CD14-positive monocyte (primary cell): ENCODE measurements at regions not wholly inside any gene's neighbourhood (a gene's known extent, or its start where the extent isn't known, plus 50 kb on each side); places are given as distances from the start of the nearest gene placed in this dataset.

ENCODE experiments used
- DNase-seq, 3 donors: peaks; one replicate each; pipeline ENCODE4 v3.0.0-alpha.2; 2011 to 2022
- H2AFZ ChIP-seq: 2 replicates; pipeline ENCODE4 v1.6.0; 2012; ENCODE audit warnings: mild to moderate bottlenecking, low read depth, low read length, inconsistent platforms; ENCODE audit not compliant: insufficient read depth, poor library complexity, severe bottlenecking
- H3K27ac ChIP-seq, 2 donors: 1 replicate in 1 of 2; 2 replicates in 1 of 2; pipeline ENCODE4 v1.5.1; 2012 to 2013; ENCODE audit warnings: low read length in 2 of 2, control low read depth in 1 of 2, inconsistent platforms in 1 of 2, low read depth in 1 of 2, mild to moderate bottlenecking in 1 of 2
- H3K27me3 ChIP-seq, 2 donors: one replicate each; pipeline versions ENCODE4 v1.6.0 to v1.6.1; 2011 to 2013; ENCODE audit warnings: low read length in 2 of 2; ENCODE audit not compliant: control insufficient read depth in 2 of 2, insufficient read depth in 2 of 2
- H3K36me3 ChIP-seq, 2 donors: replicated peaks in 1 of 2; 1 replicate in 1 of 2; 2 replicates in 1 of 2; pipeline versions ENCODE4 v1.5.1 to v1.6.1; 2012 to 2013; ENCODE audit warnings: low read length in 2 of 2, control low read depth in 1 of 2, inconsistent platforms in 1 of 2, mild to moderate bottlenecking in 1 of 2; ENCODE audit not compliant: insufficient read depth in 2 of 2, control insufficient read depth in 1 of 2
- H3K4me1 ChIP-seq, 2 donors: 1 replicate in 1 of 2; 2 replicates in 1 of 2; pipeline versions ENCODE4 v1.5.1 to v1.6.1; 2012 to 2013; ENCODE audit warnings: low read length in 2 of 2, control low read depth in 1 of 2, inconsistent platforms in 1 of 2, mild to moderate bottlenecking in 1 of 2, moderate library complexity in 1 of 2; ENCODE audit not compliant: insufficient read depth in 2 of 2, control insufficient read depth in 1 of 2
- H3K4me2 ChIP-seq: replicated peaks from 2 replicates; pipeline ENCODE3; 2012; ENCODE audit warnings: low read length, moderate library complexity, mild to moderate bottlenecking; ENCODE audit not compliant: poor library complexity, severe bottlenecking; ENCODE audit errors: extremely low read depth
- H3K4me3 ChIP-seq, 3 experiments: fragments of 200-600 bp in 1 of 3; sonication (generic) in 1 of 3; replicated peaks in 1 of 3; 1 replicate in 2 of 3; 2 replicates in 1 of 3; pipeline ENCODE4 v1.5.1; 2011 to 2013; ENCODE audit warnings: low read length in 3 of 3, mild to moderate bottlenecking in 3 of 3, control low read depth in 2 of 3, low read depth in 2 of 3, inconsistent platforms in 1 of 3, moderate library complexity in 1 of 3
- H3K79me2 ChIP-seq: 2 replicates; pipeline ENCODE4 v1.6.0; 2012; ENCODE audit warnings: mild to moderate bottlenecking, control low read depth, inconsistent platforms, low read length, moderate library complexity; ENCODE audit not compliant: insufficient read depth
- H3K9ac ChIP-seq: 2 replicates; pipeline ENCODE4 v1.6.0; 2017; ENCODE audit warnings: low read length, mild to moderate bottlenecking; ENCODE audit not compliant: insufficient read depth, poor library complexity, severe bottlenecking
- H3K9me3 ChIP-seq, 2 donors: replicated peaks in 1 of 2; 1 replicate in 1 of 2; 2 replicates in 1 of 2; pipeline versions ENCODE4 v1.5.1 to v1.6.1; 2012 to 2013; ENCODE audit warnings: low read length in 2 of 2, control low read depth in 1 of 2; ENCODE audit not compliant: control insufficient read depth in 1 of 2, insufficient read depth in 1 of 2
- H4K20me1 ChIP-seq: 2 replicates; pipeline ENCODE4 v1.6.0; 2012; ENCODE audit warnings: mild to moderate bottlenecking, low read length, control low read depth, moderate library complexity; ENCODE audit not compliant: insufficient read depth
- H3K27ac Mint-ChIP-seq, 7 donors: one replicate each; pipeline ENCODE4 v1.8.0; 2020; ENCODE audit warnings: mild to moderate bottlenecking in 7 of 7, mixed read lengths in 7 of 7, moderate library complexity in 6 of 7, inconsistent platforms in 2 of 7
- H3K27me3 Mint-ChIP-seq, 3 donors: one replicate each; pipeline ENCODE4 v1.8.0; 2021 to 2022; ENCODE audit warnings: low read depth in 3 of 3, mild to moderate bottlenecking in 3 of 3, mixed read lengths in 3 of 3, moderate library complexity in 3 of 3, inconsistent platforms in 1 of 3
- H3K36me3 Mint-ChIP-seq, 2 donors: one replicate each; pipeline ENCODE4 v1.8.0; 2020; ENCODE audit warnings: mixed read lengths in 2 of 2, inconsistent platforms in 1 of 2, mild to moderate bottlenecking in 1 of 2
- H3K4me1 Mint-ChIP-seq: one replicate; pipeline ENCODE4 v1.8.0; 2020; ENCODE audit warnings: mild to moderate bottlenecking, mixed read lengths
- H3K4me3 Mint-ChIP-seq, 2 donors: one replicate each; pipeline ENCODE4 v1.8.0; 2020; ENCODE audit warnings: mild to moderate bottlenecking in 2 of 2, mixed read lengths in 2 of 2, moderate library complexity in 1 of 2
- H3K9me3 Mint-ChIP-seq, 7 donors: one replicate each; pipeline ENCODE4 v1.8.0; 2020 to 2022; ENCODE audit warnings: mixed read lengths in 7 of 7, mild to moderate bottlenecking in 6 of 7, moderate library complexity in 6 of 7, inconsistent platforms in 2 of 7
- WGBS: methylation state at CpG from one replicate; pipeline ENCODE4 v1.1.5; 2013; ENCODE audit warnings: missing lambda C conversion rate; ENCODE audit not compliant: insufficient coverage; 5-methylcytosine and 5-hydroxymethylcytosine counted together
- intact Hi-C, 2 donors: fragments of 100-400 bp; cut with micrococcal nuclease; formaldehyde crosslinking; loops; one replicate each; pipeline versions ENCODE4 v1.15.0 to v1.15.1; 2023
- TF ChIP-seq, protein P1 (sequence below): fragments of 200-600 bp; IDR thresholded peaks from one replicate; pipeline ENCODE4 v1.8.0; 2022; ENCODE audit warnings: antibody characterized with exemption, mild to moderate bottlenecking

DNA sequence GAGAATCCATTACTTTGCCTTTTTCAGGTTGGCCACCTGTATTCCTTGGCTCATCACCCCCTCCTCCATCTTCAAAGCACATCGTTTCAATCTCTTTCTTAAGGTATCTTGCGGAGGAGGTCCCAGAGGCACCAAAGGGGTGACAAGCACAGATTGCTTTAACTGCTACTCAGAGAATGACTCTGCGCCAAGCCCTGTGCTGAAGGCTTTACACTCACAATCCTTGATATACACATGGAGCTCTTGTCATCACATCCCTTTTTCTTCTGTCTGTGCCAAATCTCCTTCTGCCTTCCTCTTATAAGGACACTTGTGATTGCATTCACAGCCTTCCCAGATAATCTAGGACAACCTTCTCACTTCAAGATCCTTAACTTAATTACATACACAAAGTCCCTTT is 134.7 kb upstream of the MAMLD1 start:
- no peaks in the 10 kb centered on the region for H4K20me1 ChIP-seq
- H3K79me2 ChIP-seq, result no peaks in the 10 kb centered on the region
- H2AFZ ChIP-seq, result no peak overlapping the region
- intact Hi-C loops, result no loop called here
- H3K27me3 ChIP-seq, result no peaks in the 10 kb centered on the region
- Mint-ChIP-seq H3K9me3 (no peaks in the 10 kb centered on the region), H3K4me1 (no peaks in the 10 kb centered on the region), H3K4me3 (no peak overlapping the region), H3K36me3 (no peaks in the 10 kb centered on the region), H3K27me3 (no peaks in the 10 kb centered on the region), H3K27ac (no peak overlapping the region)
- TF ChIP-seq, protein P1, sequence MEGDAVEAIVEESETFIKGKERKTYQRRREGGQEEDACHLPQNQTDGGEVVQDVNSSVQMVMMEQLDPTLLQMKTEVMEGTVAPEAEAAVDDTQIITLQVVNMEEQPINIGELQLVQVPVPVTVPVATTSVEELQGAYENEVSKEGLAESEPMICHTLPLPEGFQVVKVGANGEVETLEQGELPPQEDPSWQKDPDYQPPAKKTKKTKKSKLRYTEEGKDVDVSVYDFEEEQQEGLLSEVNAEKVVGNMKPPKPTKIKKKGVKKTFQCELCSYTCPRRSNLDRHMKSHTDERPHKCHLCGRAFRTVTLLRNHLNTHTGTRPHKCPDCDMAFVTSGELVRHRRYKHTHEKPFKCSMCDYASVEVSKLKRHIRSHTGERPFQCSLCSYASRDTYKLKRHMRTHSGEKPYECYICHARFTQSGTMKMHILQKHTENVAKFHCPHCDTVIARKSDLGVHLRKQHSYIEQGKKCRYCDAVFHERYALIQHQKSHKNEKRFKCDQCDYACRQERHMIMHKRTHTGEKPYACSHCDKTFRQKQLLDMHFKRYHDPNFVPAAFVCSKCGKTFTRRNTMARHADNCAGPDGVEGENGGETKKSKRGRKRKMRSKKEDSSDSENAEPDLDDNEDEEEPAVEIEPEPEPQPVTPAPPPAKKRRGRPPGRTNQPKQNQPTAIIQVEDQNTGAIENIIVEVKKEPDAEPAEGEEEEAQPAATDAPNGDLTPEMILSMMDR, result no peak
- no peaks in the 10 kb centered on the region for H3K36me3 ChIP-seq
- no peaks in the 10 kb centered on the region for H3K4me1 ChIP-seq
- no peak overlapping the region for H3K4me3 ChIP-seq
- H3K9me3 ChIP-seq, result no peaks in the 10 kb centered on the region
- DNase-seq, result no peak
- no peak overlapping the region for H3K27ac ChIP-seq
- WGBS, result 100% methylated on average over 3 of the region's 3 CpGs
- no peak overlapping the region for H3K9ac ChIP-seq
- H3K4me2 ChIP-seq, result no peak overlapping the region

DNA sequence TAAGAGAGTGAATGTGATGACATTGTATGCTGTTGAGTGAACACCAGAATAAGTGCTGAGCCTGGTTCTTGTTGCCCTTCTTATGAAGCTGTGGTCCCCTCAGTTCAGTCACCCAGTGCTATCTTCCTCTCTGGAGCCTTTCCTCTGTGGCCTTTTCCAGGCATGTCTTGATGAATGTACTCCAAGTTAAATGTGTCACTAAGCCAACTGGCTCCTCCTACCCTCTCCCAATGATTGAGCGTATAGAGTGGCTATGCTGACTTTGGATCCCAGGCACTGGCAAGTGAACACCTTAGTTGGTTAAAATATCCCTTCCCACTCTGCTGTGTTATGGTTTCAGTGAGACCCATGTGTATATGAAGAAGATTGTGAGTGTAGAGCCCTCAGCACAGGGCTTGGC is 134.1 kb upstream of the MAMLD1 start:
- Histone ChIP-seq H3K4me2 (no peak overlapping the region), H3K79me2 (no peaks in the 10 kb centered on the region), H3K9ac (no peak overlapping the region), H2AFZ (no peak overlapping the region), H3K4me1 (no peaks in the 10 kb centered on the region), H4K20me1 (no peaks in the 10 kb centered on the region), H3K27me3 (no peaks in the 10 kb centered on the region), H3K4me3 (no peak overlapping the region), H3K36me3 (no peaks in the 10 kb centered on the region), H3K9me3 (no peaks in the 10 kb centered on the region), H3K27ac (no peak overlapping the region)
- Mint-ChIP-seq H3K27me3 (no peaks in the 10 kb centered on the region), H3K9me3 (no peaks in the 10 kb centered on the region), H3K4me1 (no peaks in the 10 kb centered on the region), H3K36me3 (no peaks in the 10 kb centered on the region), H3K4me3 (no peak overlapping the region), H3K27ac (no peak overlapping the region)
- no CpG with 5 or more reads among the region's 1 CpG for WGBS
- TF ChIP-seq, protein P1, result no peak
- DNase-seq, result no peak
- intact Hi-C loops, result no loop called here
